Thoracic aorta (tissue), 2 donors: ENCODE measurements at regions not wholly inside any gene's neighbourhood (a gene's known extent, or its start where the extent isn't known, plus 50 kb on each side); places are given as distances from the start of the nearest gene placed in this dataset.

Source experiments
- ATAC-seq: fragments of 150-250 bp; one replicate; pipeline ENCODE4 v1.8.0; 2017; ENCODE audit warnings: low read depth; ENCODE audit not compliant: insufficient number of reproducible peaks, low FRiP score
- DNase-seq: peaks from one replicate; pipeline ENCODE4 v3.0.0-alpha.2; 2020; ENCODE audit warnings: low spot score
- H3K27ac ChIP-seq, 2 donors: fragments of 200-600 bp; sonication (generic); 1 replicate in 1 of 2; 2 replicates in 1 of 2; pipeline ENCODE4 v1.5.1; 2016; ENCODE audit warnings: mild to moderate bottlenecking in 2 of 2, moderate library complexity in 2 of 2
- H3K27me3 ChIP-seq: fragments of 200-600 bp; sonication (generic); replicated peaks from 2 replicates; pipeline ENCODE4 v1.6.0; 2016; ENCODE audit warnings: mild to moderate bottlenecking; ENCODE audit not compliant: insufficient read depth
- H3K36me3 ChIP-seq: fragments of 200-600 bp; sonication (generic); one replicate; pipeline ENCODE4 v1.5.1; 2016
- H3K4me1 ChIP-seq, 2 donors: fragments of 200-600 bp; sonication (generic); 1 replicate in 1 of 2; 2 replicates in 1 of 2; pipeline versions ENCODE4 v1.5.1 to v1.6.0; 2016; ENCODE audit warnings: low read depth in 2 of 2, mild to moderate bottlenecking in 1 of 2; ENCODE audit not compliant: control insufficient read depth in 1 of 2
- H3K4me3 ChIP-seq: fragments of 200-600 bp; sonication (generic); 2 replicates; pipeline ENCODE4 v1.5.1; 2016; ENCODE audit warnings: mild to moderate bottlenecking
- H3K9me3 ChIP-seq: fragments of 200-600 bp; sonication (generic); 2 replicates; pipeline ENCODE4 v1.5.1; 2016
- CTCF ChIP-seq: fragments of 200-600 bp; sonication (generic); IDR thresholded peaks from one replicate; pipeline ENCODE4 v1.5.1; 2019; ENCODE audit warnings: antibody characterized with exemption

DNA sequence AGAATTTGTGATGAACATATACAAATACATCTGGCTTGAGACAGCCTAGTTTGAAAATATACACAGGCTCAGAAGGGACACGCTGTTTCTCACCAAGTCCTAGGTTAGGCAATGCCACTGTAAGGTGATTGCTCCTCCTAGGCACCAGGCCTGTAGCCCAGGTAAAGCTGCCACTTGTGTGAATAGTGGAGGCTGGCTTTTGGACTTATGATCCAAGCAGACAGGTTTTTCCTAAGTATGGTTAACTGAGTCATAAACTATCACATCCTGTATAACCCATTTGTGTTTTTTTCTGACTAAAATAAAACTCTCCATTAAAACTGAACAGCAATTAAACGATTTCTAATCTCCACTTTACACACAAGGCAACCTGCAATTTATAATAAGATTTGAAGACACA lies 81.0 kb downstream of the SEMA4F start:
- no peak overlapping the region for H3K27ac ChIP-seq
- no peak for DNase-seq
- no peaks in the 10 kb centered on the region for H3K27me3 ChIP-seq
- TF ChIP-seq CTCF: no peak
- no peak overlapping the region for H3K4me3 ChIP-seq
- no peak for ATAC-seq
- peaks cover under 1 to 3% of the 10 kb centered on the region in 2 donors for H3K4me1 ChIP-seq
- no peaks in the 10 kb centered on the region for H3K9me3 ChIP-seq
- H3K36me3 ChIP-seq: no peaks in the 10 kb centered on the region

GRCh38 chr2:74735564-74735963 lies 81.5 kb downstream of the SEMA4F start:
- no peak for DNase-seq
- Histone ChIP-seq H3K27ac (no peak overlapping the region), H3K4me1 (peaks cover 6 to 9% of the 10 kb centered on the region in 2 donors), H3K9me3 (no peaks in the 10 kb centered on the region), H3K27me3 (no peaks in the 10 kb centered on the region), H3K36me3 (no peaks in the 10 kb centered on the region), H3K4me3 (no peak overlapping the region)
- no peak for ATAC-seq
- no peak for TF ChIP-seq CTCF

DNA sequence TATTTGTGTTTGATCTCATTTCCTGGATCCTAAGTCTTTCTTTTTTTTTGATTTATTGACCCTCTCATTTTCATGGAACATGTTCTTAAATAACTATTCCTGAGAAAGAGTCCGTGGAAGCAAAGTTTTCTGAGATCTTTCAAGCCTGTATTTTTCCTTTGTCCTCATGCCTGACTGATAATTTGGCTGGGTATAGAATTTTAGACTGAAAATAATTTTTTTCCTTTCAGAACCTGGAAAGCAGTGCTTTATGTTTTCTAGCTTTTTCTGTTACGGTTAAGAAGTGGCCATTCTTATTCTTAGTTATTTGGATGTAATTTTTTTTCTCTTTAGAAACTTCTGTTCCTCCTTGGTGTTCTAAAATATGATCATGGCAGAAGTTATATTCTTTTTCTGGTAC lies 82.5 kb downstream of the SEMA4F start:
- ATAC-seq (no peak), DNase-seq (no peak)
- no peaks in the 10 kb centered on the region for H3K36me3 ChIP-seq
- no peaks in the 10 kb centered on the region for H3K27me3 ChIP-seq
- no peak overlapping the region for H3K4me3 ChIP-seq
- H3K4me1 ChIP-seq: peaks cover 10 to 19% of the 10 kb centered on the region in 2 donors
- H3K27ac ChIP-seq: no peak overlapping the region
- no peaks in the 10 kb centered on the region for H3K9me3 ChIP-seq
- TF ChIP-seq CTCF: no peak

DNA sequence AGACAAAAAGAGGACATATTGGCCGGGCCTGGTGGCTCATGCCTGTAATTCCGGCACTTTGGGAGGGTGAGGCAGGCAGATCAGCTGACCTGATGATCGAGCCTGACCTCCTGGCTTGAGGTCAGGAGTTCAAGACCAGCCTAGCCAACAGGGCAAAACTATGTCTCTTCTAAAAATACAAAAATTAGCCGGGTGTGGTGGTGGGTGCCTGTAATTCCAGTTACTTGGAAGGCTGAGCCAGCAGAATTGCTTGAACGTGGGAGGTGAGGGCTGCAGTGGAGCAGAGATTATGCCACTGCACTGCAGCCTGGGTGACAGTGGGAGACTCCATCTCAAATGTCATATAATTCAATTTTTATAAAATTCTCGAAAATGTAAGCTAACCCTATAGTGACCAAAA lies 84.5 kb downstream of the SEMA4F start:
- Histone ChIP-seq H3K4me1 (peaks cover 10 to 24% of the 10 kb centered on the region in 2 donors), H3K4me3 (no peak overlapping the region), H3K9me3 (no peaks in the 10 kb centered on the region), H3K27ac (no peak overlapping the region), H3K27me3 (no peaks in the 10 kb centered on the region), H3K36me3 (no peaks in the 10 kb centered on the region)
- ATAC-seq (no peak), DNase-seq (no peak)
- TF ChIP-seq CTCF: no peak

GRCh38 chr2:74739129-74739528 lies 85.1 kb downstream of the SEMA4F start:
- Histone ChIP-seq H3K9me3 (no peaks in the 10 kb centered on the region), H3K27ac (no peak overlapping the region), H3K36me3 (no peaks in the 10 kb centered on the region), H3K27me3 (no peaks in the 10 kb centered on the region), H3K4me1 (peaks cover 10 to 24% of the 10 kb centered on the region in 2 donors), H3K4me3 (no peak overlapping the region)
- ATAC-seq (no peak), DNase-seq (no peak)
- no peak for TF ChIP-seq CTCF
